Astrocyte of the cerebellum (primary cell): ENCODE measurements at regions not wholly inside any gene's neighbourhood (a gene's known extent, or its start where the extent isn't known, plus 50 kb on each side); places are given as distances from the start of the nearest gene placed in this dataset.
A peak's percentile ranks its signal among the peaks of the same experiment; 100 is the strongest.

ENCODE experiments used
- DNase-seq: peaks from one replicate; pipeline ENCODE4 v3.0.0-alpha.2; 2011; ENCODE audit warnings: low read depth
- H3K4me3 ChIP-seq: 2 replicates; pipeline ENCODE4 v1.5.1; 2011; ENCODE audit warnings: mild to moderate bottlenecking, low read depth, low read length, moderate library complexity
- in situ Hi-C: cut with HindIII; loops from 2 replicates; pipeline ENCODE4 v1.10.0; 2017; ENCODE audit warnings: low sequenced_read_pairs
- TF ChIP-seq, protein P1 (sequence below): IDR thresholded peaks from 2 replicates; pipeline ENCODE4 v1.5.1; 2012; ENCODE audit warnings: low read length, low read depth, moderate library complexity, mild to moderate bottlenecking; ENCODE audit errors: missing control alignments

DNA sequence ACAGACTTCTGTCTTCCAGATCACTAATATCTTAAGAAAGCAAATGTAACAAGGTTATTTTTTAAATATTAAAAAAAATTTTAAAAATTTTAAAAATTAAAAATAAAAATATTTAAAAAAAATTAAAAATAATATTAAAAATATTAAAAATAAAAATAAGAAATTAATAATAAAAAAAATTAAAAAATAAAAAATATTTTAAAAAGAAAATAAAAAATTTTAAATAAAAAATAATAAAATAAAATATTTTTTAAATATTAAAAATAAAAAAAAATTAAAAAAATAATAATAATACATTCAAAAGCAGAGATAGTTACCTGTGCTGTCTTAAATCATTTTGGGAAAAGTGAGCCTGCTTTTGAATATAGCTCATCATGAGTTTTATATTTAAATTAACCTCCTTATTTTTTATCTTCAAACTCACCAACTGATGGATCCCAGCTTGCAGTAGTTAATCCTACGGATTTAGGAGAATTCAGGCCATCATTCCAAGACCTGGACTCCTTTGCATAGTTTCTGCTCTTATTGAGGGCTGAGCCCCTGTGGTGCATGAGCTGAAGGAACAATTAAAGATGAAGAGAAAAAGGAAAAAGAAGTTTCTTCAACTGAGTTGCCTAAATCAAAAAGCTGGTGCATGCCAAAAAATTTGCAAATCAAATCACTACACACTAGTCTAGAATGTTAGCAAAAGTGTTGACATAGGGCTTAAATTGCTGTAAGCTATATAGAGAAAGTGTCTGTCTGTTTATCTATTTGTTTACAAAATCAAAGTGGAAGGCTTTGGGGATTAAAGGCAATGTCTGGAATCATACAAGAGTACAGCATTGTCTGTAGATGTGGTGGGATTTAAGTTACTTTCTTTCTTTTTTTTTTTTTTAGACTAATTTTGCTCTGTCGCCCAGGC is 50.5 kb upstream of the ZNF438 start:
- no peak for DNase-seq
- TF ChIP-seq, protein P1, sequence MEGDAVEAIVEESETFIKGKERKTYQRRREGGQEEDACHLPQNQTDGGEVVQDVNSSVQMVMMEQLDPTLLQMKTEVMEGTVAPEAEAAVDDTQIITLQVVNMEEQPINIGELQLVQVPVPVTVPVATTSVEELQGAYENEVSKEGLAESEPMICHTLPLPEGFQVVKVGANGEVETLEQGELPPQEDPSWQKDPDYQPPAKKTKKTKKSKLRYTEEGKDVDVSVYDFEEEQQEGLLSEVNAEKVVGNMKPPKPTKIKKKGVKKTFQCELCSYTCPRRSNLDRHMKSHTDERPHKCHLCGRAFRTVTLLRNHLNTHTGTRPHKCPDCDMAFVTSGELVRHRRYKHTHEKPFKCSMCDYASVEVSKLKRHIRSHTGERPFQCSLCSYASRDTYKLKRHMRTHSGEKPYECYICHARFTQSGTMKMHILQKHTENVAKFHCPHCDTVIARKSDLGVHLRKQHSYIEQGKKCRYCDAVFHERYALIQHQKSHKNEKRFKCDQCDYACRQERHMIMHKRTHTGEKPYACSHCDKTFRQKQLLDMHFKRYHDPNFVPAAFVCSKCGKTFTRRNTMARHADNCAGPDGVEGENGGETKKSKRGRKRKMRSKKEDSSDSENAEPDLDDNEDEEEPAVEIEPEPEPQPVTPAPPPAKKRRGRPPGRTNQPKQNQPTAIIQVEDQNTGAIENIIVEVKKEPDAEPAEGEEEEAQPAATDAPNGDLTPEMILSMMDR = no peak
- in situ Hi-C loops = no loop called here
- H3K4me3 ChIP-seq = no peak overlapping the region

DNA sequence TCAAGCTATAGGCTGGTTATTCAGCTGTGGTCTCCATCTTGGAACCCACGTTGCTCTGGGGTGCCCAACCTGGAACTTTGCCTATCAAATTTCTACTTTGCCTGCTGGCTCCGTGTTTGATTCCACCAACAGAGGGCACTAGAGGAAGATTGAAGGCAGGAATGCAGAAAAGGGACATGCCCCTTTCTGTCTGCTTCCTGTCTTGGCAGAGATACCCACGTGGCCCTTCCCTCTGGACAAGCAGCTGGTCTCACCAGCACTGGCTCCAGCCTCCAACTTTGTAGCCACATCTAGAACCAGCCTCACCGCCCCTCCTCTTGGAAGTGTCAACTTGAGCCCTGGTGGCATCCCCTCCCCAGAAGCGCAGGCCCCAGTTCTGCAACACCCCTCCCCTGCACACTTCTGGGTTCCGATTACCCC is 52.1 kb upstream of the ZNF438 start:
- DNase-seq = no peak
- H3K4me3 ChIP-seq = no peak overlapping the region
- TF ChIP-seq, protein P1 = peak; percentile 40
- in situ Hi-C loops = no loop called here

DNA sequence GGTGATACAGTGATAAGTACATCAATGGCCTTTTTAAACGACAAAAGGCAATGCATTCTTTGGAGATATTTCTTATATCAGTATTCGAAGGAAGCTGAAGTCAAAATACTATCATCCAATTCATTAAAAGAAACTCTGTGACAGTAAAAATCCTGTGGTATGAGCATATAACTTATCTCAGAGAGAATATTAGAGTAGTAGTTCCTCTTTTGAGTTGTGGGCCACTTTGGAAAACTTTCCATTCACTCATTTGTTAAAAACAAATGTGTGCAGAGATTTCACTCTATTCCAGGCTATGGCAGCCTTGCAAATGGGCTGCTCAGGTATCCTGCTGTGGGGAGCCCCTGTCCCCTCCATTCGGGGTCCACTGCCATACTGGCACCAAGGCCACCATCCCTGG is 55.3 kb upstream of the ZNF438 start:
- in situ Hi-C loops = no loop called here
- no peak overlapping the region for H3K4me3 ChIP-seq
- DNase-seq = no peak
- TF ChIP-seq, protein P1 = no peak

DNA sequence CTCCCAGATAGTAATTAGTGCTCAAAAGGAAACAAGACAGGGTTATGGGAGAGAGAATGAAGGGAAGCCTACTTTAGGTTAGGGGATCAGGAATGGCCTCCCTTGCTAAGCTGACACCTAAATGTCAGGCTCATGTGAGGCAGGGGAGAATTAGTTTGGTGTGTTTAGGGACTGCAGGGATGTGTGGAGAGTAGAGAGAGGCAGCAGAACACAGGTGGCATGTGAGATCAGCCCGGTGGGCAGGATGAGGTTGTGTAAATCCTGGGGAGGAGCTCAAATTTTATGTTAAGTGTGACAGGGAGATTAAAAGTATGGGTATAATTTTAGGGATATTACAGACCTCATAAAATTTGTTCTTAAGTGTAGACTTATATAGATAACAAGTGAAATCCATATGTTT is 56.2 kb upstream of the ZNF438 start:
- in situ Hi-C loops = no loop called here

DNA sequence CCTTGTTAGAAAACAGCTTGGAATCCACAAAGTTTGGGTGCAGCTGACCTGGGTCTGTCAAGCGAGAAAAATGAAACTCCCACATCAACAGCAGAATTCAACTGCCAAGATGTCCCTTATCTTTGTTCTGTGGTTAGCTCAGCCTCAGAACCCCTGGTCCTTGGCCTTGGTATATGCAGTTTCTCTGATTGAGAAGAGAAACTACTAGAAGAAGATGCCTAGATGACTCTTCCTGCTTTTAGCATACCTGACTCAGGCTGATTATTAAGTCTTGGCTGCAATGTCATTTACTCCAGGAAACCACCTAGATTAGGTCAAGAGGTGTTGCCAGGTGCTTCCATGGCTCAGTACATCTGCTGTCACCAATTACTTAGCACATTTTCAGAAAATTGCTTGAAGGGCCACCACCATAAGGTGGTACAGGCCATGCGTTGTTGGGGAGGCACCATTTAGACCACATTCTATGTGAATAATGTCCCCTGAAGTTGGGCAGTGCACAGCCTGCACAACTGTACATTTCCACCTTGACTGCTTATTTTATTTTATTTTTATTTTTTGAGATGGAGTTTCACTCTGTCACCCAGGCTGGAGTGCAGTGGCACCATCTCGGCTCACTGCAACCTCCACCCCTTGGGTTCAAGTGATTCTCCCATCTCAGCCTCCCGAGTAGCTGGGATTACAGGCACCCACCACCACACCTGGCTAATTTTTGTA is 59.4 kb upstream of the ZNF438 start:
- TF ChIP-seq, protein P1 = no peak
- in situ Hi-C loops = no loop called here
- DNase-seq = peak; percentile 31
- H3K4me3 ChIP-seq = no peak overlapping the region

More for the DNA sequence above, 56.2 kb upstream of the ZNF438 start:
- H3K4me3 ChIP-seq = no peak overlapping the region
- TF ChIP-seq, protein P1 = no peak
- DNase-seq = no peak

DNA sequence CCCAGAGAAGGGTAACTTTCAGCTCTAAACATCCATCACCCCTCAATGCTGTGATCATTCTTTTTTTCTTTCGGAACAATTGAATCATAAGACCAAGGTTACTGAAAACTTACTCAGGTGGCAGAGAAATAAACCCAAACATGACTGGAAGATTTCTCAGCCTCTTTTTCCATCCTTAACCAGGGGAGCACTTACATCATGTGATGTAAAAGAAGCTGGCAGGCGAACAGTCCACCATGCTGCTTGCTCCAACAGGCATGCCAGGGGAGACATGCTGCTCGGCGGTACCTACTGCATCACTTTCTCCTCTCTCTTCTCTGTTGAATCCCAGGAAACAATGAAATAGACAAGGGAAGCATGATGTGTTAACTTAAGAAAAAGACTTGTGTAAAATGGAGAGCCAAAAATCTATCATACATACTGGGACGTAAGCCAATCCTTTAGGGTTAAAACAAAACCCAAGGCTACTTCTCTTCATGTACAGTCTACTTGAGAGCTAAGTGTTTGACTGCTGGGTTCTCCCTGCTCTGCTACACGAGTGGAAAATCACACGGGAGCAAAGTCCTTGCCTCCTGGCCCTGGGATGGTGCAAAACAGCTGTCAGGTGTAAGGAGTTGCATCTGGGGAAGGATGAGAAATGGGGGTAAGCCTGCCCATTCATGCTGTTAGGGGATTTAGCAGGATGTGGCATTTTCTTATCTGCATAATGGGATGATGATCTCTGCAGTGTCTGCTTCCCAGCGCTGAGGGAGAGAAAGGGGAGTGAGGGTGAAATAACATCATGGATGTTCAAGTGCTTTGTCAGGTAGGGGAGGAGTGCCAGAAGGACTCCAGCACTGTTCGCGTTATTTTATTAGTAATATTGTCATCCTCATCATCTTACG is 64.3 kb upstream of the ZNF438 start:
- in situ Hi-C loops = no loop called here
- DNase-seq = no peak
- TF ChIP-seq, protein P1 = no peak

More for the DNA sequence above, 64.3 kb upstream of the ZNF438 start:
- no peak overlapping the region for H3K4me3 ChIP-seq
